Left forelimb (tissue), 1 donor: ENCODE measurements at regions not wholly inside any gene's neighbourhood (a gene's known extent, or its start where the extent isn't known, plus 50 kb on each side); places are given as distances from the start of the nearest gene placed in this dataset.

Experiments used
- DNase-seq: peaks from one replicate; pipeline ENCODE4 v3.0.0-alpha.2; 2018; ENCODE audit warnings: low spot score

DNA sequence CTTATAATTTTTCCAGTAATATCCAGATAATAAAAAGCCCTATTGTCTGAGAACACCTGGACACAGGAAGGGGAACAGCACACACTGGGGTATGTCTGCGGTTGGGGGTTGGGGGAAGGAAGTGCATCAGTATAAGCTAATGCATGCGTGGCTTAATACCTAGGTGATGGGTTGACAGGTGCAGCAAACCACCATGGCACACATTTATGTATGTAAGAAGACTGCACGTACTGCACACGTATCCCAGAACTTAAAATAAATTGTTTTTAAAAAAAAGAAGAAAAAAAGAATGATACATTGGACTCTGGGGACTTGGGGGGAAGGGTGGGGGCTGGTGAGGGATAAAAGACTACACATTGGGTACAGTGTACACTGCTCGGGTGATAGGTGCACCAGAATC is 144.9 kb upstream of the C1orf174 start:
- peak; percentile 12 for DNase-seq

DNA sequence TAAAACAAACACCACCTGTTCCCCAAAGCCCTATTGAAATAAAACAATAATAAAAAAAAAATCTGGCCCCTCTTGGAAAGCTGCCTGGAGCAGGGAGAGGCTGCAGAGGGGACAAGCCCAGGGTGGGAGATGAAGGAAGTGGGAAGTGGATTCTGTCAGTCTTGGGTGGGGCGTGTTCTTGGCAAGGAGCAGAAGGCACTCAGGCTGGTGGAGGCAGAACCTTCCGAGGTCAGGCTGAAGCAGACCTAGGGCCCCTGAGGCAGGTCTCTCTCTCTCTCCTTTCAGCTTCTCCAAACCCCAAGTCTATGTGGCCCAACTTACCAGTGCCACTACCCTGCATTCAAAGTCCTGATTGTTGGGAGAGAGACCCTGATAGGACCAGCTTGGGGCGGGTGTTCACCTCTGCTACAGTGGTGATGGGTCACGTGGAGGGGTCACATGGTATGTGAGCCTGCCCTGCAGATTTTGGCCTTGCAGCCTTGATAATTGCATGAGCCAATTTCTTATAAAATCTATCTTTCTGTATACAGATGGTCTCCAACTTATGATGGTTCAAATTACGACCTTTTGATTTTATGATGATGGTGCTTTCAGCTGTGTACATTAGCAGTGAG is 145.4 kb upstream of the C1orf174 start:
- DNase-seq, result peak; percentile 45

DNA sequence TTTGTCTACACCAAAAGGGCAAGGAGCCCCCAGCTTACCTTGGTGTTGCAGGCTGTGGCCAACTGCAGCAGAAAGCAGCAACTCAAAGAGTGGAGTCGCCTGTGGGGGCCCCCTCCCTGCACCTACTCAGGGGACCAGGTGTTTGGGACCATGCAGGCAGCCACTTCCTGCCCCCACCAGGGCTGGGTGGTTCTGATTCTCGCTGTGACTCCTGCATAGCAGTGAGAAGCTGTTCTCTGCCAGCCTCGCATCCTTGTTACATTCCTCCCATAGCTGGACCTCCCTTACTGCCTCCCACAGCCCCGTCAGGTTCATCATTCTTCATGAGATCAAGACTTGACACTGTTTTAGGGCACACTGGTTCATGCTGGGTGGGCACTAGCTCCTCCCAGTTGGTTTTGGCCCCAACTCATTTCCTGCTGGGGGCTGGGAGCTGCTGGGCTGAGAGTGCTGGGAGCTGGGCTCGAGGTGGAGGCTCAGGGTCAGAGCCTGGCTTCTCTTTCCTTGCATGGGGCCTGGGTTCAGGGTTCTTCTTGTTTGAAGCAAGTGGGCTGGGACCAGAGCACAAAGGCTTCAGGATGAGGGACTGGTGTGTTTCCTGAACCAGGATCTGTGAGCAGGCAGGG is 146.9 kb upstream of the C1orf174 start:
- no peak for DNase-seq

DNA sequence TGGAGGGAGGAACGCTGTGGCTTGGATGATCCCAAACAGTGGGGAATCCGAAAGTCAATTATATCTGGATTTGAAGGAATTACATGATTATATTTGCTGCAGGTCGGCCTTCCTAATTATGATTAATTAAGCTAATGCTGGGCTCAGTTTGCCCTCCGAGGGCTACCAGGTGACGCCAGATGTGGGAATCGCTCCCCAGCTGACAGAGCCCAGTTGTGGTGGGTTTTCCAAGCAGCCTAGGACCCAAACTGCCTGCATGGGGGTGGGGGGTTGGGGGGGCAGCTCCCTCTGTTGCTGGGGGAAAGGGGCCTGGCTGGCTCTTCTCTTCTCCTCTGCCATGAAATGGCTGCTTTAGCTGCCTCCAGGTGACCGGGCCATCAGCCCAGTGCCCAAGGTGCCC is 147.6 kb upstream of the C1orf174 start:
- DNase-seq, result no peak

DNA sequence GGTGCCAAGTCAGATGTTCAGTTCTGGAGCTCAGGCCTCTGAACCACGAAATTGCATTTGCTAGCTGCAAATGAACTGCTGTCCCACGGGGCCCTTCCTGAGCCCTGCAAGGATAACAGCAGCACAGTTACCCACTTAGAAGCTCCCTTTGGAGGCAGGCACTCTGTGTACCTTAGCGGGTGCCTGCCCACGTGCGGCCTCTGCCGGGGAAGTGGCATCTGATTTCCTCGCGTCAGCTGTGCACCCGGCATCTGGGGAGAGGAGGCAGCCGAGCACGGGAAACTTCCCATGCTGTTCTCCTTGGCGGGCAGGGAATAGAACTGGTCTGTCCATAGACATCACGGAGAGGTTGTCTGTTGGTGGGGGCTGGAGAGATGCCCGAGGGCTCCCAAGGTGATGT is 148.0 kb upstream of the C1orf174 start:
- DNase-seq, result no peak

DNA sequence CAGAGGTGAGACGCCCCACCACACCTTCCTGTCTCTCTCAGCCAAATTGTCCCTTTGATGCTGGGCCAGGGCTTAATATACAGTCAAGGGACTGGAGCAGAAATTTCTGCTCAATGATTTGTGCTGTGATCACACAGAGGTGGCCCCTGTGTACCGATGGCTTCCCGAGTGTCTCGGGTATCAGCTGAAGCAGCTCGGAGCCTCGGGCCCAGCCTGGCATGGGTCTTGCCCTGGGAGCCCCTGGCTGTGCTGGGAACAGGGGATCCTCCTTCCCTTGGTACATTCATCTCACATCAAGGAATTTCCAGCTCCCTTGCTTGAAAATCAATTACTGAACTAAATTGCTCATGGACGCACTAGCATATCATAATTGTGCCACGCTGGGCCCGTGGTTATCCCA is 148.8 kb upstream of the C1orf174 start:
- no peak for DNase-seq

DNA sequence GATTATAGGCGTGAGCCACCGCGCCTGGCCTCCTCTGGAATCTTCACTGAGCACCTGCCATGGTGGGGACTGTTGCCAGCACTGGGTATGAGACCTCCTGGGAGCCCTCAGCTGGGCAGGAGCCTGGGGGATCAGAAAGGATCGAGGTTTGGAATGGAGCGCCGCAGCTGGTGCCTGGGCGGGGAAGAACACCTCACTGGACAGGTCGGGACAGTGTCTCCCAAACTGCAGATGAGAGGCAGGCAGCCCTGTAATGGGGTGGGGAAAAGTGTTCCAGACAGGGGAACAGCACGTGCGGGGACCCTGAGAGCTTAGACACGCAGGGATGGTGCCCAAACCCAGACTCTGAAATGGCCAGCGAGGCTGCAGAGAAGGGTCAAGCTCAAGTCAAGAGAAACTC is 150.9 kb upstream of the C1orf174 start:
- DNase-seq, result no peak

DNA sequence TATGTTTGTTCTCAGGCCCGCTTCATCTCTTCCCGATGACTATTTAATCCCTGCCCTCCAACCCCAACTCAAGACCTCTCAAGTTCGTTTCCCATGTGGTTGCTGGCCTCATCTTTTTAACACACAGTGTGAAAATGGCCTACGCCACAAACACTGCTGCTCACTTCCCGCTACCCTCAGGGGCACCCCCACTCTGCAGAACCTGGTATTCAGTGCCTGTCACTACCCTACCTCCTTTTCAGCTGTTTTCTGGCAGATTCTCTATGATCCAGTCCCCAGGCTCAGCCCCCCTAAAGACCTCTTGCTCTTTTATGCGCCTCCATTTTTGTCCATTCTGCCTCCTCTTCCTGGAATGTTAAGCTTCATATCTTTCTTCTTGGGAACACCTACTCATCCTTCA is 152.6 kb upstream of the C1orf174 start:
- no peak for DNase-seq

DNA sequence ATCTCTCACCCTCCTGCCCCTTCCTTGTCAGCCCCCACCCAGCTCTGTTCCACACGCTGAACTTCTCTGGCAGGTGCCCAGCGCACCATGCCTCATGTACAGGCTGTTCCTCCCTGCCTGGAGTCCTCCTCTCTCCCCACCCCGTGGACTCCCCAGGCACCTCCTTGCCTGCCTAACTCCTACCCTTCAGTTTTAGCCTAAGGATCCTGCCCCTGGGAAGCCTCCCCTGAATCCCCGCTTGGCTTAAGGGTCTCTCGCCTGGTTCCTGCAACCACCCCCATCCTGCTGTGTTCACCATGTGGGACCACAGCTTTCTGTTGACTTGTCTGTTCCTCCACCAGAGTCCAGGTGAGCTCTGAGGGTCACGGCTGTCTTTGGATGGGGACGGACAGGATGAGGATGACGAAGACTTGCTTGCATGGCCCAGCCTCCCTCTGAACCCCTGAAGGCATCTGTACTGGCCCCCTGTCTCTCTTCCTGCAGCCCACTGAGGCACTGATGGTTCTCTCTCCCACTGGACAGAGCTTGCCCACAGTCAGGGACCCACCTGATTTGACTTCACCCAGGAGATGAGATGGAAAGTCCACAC is 153.2 kb upstream of the C1orf174 start:
- no peak for DNase-seq

DNA sequence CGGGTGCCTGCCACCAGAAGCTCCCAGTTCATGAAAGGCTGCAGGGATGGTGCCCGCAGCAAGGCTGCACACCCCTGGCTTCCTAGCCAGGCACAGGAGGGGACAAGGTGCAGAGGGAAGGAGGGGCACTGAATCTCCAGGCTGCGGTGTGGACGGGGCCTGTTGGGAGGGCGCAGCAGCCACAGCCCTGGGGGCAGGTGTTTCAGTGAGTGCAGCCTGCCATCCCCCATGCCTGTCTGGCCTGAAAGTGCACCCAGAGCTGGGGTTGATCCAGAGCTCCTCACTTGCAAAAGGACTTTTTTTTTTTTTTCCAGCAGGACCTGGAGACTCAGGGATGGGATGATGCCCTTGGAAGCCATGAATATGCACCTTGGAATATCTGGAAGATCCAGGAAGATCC is 153.7 kb upstream of the C1orf174 start:
- peak; percentile 14 for DNase-seq

DNA sequence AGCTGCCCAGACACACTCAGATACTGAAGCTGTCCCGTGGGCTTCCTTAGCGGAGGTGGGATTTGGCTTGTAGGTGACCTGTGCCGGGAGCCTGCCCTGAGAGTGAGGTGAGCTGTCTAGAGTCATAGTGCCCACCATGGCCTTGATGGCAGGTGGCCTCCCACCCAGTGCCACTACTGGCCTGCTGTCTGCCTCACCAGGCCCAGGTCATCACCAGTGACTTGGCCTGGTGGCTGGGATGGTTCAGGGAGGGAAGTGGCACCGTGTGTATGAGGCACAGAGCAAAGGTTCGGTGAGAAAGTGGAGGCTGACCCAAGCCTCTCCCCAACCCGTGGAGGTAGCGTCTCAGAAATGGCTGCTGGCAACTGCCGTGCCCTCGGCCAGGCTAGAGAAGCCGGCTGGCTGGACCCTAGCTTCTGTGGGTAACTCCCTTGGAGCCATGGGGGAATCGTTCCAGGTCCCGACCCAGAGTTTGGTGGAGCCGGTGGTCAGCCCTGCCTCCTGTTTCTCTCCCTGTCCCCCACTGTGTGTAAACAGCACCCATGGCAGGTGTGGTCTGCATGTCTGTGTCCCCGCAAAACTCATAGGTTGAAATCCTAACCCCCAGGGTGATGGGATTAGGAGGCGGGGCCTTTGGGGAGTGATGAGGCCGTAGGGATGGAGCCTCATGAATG is 155.4 kb upstream of the C1orf174 start:
- peak; percentile 51 for DNase-seq

DNA sequence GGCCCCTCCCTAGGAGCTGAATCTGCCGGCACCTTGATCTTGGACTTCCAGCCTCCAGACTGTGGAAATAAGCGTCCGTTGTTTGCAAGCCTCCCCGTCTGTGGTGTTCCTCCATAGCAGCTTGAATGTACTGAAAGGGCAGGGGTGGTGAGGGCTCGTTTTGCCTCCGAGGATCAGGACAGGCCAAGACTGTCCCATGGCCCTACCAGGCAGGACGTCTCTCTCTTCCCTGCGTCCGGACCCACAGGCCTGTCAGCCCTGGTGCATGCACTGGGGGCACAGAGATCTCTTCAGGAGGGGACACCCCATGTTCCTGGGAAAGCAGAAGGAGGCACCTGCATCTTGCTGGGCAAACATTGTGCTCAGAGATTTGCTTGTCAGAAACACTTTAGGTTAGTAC is 156.3 kb upstream of the C1orf174 start:
- peak; percentile 18 for DNase-seq

DNA sequence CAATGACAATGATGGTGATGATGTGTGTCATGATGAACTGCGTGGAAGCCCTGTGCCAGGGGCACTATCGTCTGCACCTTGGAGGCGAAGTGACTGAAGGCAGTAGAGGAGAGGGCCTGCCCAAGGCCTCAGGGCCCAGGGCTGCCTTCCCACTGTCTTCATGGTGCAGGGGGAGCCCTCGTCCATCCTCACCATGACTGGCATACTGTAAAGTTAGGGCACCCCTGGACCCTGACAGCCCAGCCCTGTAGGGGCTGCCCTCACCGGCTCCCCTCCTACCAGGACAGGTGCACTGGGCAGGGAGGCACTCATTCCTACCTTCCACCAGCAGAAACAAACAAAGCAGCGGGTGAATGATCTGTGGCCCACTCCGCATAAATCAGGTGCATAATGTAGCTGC is 156.9 kb upstream of the C1orf174 start:
- DNase-seq, result peak; percentile 30

DNA sequence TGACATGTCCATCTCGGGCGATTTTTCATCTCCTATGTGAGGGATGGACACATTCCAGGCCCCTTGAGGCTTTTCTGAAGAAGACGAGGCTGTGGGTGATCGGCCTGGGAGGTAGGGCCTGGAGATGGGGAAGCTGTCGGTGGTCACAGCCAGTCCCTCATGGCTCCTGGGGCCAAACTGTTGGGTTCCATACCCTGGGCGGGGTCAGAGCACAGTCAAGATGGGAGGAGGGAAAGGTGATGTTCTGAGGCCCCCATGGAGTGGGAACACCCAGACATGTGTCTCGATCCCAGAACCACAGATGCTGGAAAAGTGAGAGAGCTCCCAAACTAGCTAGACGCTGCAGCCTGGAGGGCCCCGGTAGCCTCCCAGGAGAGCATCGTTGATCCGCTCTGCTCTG is 157.5 kb upstream of the C1orf174 start:
- DNase-seq, result peak; percentile 48

DNA sequence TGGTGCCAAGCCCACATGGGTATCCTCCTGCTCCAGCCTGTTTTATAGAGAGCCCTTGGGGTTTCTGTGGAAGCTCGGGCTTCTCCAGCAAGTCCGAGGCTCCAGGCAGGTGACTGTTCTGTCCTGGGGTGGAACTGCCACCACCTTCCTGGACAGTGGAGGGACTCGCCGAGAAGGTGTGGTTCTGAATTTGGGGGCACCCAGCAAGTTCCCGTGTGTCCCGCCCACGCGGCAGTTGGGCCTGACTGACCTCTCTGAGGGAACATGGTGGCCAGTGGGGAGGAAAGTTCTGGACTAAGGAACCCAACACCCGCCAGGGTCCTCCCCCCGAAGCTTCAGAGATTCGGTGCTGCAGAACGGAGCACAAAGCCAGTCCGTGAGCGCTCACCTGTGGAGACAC is 158.1 kb upstream of the C1orf174 start:
- DNase-seq, result peak; percentile 55

DNA sequence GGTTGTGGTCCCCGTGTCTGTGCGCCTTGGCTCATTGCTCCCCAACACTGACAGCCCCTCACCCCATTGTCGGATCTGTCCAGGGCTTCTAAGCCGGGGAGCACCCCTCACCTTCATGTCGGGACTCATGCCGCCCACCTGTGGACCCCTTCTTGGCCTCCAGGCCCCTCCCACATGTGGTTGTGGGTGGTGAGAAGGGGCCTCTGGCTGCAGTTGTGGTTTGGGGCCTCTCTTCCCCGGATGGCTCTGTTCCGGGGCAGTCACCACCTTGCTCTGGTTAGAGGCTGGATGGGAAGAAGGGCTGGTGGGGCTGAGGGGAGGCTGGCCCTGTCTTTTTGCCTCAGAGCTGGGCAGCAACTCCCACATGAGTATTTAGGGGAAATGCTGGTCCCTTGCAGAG is 158.6 kb upstream of the C1orf174 start:
- DNase-seq, result peak; percentile 36

DNA sequence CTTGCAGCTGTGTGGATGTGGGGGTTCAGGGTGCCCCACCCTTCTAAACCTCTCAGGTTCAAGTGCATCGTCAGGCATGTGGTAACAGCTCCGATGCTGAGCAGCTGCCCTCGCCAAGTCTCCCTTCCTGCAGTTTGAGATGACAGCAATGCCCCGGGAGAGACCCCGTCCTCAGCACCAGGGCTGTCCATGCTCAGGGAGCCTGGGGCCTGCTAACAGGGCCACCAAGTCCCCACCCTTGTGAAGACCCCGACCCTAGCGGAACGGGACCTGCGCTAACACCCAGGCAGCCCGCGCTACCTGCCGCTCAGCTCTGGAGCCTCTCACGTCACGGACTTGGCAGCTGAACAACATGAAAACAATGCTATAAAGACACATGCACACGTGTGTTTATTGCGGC is 159.2 kb upstream of the C1orf174 start:
- peak; percentile 36 for DNase-seq

DNA sequence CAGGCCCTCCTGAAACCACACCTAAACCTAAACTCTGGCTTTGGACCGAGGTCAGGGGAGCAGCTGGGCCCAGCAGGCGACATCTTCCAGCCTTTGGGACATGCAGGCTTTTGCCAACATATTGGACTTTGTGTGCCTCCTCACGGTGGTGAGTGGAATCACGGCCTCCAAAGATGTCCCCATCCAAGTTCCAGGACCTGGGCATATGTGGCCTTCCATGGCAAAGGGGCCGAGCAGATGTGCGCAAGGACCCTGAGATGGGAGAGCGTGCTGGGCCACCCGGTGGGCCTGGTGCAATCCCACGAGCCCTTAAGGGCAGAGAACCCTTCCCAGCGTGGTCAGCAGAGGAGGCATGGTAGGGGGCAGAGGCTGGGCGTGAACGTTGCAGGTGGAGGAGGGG is 160.8 kb upstream of the C1orf174 start:
- peak; percentile 44 for DNase-seq

DNA sequence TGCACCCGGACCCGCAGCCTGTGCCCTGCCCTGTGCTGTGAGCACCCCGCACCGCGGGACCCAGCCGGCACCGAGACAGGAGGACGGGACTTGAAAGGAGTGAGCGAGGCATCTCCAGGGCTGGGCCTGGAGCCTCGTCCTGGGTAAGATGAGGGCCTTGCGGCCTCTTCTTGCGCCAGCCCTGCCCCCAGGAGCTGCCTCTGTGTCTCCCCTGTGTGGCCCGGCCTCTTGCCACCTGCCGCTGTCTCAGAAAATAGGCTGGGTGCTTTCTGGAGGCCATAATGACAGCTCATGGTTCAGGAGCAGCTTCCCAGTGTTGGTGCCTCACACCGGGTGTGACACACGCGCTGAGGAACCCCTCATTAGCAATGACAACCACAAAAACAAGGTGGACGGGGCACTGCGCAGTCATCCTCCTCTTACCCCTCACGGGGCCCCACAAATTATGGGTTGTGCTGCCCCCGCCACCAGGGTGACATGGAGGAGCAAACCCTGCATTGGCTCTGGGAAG is 161.5 kb upstream of the C1orf174 start:
- DNase-seq, result peak; percentile 58

DNA sequence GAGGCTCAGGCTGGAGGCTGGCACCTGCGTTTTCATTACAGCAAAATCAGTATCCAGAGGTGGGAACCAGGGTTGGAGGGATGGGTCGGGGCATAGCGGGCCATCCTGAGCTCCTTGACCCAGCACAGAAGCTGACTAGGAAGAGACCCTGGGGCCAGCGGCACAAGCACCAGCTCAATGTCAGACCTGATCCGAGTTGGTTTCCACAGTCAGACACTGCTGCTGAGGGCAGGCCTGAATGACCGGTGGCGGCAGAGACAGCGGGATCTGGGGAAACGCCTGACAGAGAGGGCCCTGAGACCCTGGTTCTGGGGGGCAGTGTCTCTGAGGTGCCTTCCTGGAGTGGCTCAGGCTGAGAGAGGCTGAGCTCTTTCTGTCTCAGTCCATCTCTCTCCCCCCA is 162.0 kb upstream of the C1orf174 start:
- peak; percentile 30 for DNase-seq

DNA sequence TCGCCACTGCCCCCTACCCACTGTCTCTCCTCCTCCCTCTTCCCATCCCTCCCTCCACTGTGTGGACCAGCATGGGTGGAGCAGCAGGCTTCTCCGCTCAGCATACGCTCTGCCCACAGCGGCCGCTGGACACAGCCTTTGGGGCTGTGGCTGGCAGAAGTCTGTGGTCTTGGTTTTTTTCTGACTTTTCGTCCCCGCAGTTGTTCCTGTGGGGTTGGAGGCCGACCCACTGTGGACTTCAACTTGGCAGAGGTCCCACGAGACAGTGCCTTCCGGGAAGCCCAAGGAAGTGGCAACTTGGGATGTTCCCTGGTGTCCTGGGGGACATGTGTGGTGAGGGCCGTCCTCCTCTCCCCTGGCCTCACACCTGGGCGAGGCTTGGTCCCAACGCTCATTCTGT is 162.5 kb upstream of the C1orf174 start:
- no peak for DNase-seq

DNA sequence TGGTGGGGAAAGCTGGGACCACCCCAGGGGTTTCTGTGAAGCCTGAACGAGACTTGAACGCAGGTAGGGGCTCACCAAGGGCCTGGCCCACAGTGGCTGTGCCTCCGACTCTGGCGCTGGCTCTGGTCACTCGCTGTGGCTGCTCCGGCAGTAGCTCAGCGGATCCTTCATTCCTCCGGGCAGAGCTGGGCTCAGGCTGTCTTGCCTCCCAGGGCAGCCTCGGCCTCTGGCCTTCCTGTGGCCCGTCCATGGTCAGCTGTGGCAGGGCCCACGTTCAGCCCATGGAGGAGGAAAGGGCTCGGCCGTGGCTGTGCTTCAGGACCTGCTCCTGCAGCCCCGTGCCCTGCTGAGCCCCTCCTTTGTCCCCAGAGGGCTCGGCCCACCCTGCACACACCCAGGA is 162.9 kb upstream of the C1orf174 start:
- peak; percentile 58 for DNase-seq

DNA sequence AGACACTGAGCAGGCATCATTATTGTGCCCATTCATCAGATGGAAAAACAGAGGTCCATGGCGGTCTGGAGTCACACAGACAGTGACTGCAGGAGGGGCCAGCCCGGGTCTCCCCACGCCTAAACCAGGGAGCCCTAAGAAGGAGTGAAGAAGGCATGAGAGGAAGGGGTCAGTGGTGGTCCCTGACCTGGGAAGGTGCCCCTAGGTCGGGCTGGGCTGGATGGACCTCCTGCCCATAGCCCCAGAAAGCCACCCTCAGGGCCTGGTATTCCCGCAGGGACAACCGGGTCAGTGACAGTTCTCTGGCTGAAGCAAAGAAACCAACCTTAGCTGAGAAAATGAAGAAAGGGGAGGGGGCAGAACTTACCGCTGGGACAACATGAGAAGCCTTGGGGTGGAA is 163.4 kb upstream of the C1orf174 start:
- no peak for DNase-seq
